ENCODE measurements at regions not wholly inside any gene's neighbourhood (a gene's known extent, or its start where the extent isn't known, plus 50 kb on each side); places are given as distances from the start of the nearest gene placed in this dataset.
A peak's percentile ranks its signal among the peaks of the same experiment; 100 is the strongest.
"Not testable (repeated sequence)": the region's sequence is repeated elsewhere in the genome, so short reads cannot be mapped to it uniquely, and the experiment has no call there.

DNA sequence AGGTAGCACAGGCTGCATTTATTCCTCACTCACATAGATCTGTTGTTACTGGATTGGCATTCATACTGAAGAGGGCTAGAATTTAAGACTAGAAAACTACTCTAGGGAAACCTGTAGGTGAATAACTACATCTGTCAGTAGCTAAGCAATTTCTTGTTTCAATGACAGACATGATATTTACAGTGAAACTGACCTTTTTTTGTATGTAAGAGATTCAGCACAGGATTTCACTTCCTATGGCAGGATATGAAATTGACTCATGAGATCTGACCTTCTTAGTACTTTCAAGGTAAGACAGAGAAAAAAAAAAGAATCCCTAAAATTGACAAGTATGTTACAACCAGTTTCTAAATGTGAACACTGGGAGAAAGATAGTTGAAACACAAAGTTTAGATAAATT is 189.8 kb upstream of the SLC16A7 start:
- DNase-seq (ENCODE audit: low read depth, low spot score), result no peak

DNA sequence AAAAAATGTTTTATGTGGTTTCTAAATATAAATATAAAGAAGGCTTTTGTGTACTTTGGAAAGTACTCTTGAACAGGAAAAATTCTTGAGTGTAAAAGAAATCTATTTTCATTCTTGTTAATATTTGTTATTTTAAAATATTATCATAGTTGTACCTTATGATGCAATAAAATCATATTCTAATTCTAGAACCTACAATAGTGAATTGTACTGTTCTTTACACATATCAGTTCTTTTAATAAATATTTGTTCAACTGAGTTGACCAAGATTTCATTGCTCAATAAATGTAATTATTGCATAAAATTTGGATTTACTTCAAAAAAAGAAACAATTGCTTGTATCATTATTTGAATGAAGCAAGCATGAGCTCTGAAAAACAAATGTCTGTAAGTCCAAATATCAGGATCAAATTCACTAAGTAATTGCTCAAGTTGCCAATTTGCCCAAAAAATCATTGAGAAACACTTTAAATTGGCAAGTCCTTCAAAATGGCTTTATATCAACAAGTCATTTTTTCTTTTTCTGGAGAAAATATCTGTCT is 191.6 kb upstream of the SLC16A7 start:
- no peak for DNase-seq (ENCODE audit: low read depth, low spot score)

DNA sequence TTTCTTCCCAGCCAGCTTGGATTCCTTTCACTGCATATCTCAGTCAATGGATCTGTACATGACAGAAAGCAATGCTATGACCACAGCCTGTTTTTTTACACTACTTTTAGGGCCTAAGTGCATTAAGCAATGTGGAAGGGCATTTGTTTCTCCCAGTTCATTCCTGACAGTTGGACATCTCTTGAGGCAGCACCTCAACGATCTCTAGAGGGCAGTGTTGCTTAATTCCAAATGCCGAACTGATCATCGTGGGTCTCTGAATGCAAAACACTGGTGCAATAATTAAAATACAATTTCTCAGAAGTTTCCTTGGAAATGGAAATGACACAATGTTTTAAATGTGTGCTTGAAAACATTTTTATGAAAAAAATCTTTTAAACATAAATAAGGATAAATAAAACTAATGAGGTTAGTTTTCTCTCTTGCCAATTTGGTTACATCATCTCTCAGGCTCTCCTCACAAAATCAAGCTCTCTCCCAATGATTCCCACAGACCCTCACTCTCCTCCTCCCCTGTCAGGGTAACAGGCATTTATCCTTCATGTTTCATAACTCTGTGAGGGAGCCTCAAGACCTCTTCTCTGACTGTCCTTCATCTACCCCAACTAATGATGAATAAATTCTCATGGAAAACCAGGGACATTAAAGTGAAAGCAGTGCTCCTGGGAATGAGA is 192.4 kb upstream of the SLC16A7 start:
- DNase-seq (ENCODE audit: low read depth, low spot score), result peak; percentile 47

DNA sequence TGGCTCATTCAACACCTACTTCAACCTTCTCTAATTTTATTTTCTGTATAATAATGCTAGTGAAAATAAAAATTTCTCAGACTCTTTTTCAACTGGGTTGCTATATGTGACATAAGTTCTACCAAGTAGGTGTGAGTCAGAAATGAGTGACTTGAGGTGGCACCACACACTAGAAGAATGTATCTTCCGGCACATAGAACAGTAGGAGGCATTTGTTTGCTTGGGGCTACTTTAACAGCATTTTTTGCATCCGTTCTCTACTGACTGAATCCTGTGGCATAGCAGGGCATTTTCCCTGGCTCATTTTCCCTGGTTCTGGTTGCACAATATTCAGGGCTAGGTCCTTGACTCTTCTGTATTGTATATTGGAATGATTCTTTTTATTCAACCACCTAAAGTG is 194.0 kb upstream of the SLC16A7 start:
- DNase-seq (ENCODE audit: low read depth, low spot score), result no peak

- no peak for DNase-seq (ENCODE audit: low read depth, low spot score)
Observed at GRCh38 chr12:59398164-59398563, 197.7 kb upstream of the SLC16A7 start.

- DNase-seq (ENCODE audit: low read depth, low spot score), result no peak
Observed at GRCh38 chr12:59396919-59397318, 198.9 kb upstream of the SLC16A7 start.

DNA sequence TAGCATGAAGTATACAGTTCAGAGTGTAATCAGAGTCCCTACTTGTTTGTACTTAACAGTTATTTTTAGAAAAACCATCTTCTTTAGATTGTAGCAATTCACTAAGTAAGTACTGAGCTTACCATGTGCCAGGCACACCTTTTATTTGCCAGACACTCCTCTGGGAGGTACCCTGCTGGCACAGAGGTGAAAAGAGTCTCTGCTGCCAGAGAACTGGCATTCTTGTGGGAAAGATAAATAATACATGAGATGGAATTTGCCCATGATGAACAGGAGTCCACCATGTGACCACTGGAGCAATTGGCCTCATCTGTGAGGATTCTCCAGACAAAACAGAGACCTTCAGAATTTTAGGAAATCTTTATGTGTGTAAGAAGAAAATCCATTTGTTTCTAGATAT is 199.3 kb upstream of the SLC16A7 start:
- no peak for DNase-seq (ENCODE audit: low read depth, low spot score)

- not testable (repeated sequence) for DNase-seq (ENCODE audit: low read depth, low spot score)
Observed at GRCh38 chr12:59395310-59395709, 200.5 kb upstream of the SLC16A7 start.

DNA sequence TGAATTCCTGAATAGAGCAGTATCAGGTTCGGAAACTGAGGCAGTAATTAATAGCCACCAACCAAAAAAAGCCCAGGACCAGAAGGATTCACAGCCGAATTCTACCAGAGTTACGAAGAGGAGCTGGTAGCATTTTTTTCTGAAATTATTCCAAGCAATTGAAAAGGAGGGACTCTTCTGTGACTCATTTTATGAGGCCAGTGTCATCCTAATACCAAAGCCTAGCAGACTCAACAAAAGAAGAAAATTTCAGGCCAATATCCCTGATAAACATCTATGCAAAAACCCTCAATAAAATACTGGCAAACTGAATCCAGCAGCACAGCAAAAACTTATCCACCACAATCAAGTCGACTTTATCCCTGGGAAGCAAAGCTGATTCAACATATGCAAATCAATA is 202.3 kb upstream of the SLC16A7 start:
- no peak for DNase-seq (ENCODE audit: low read depth, low spot score)

DNA sequence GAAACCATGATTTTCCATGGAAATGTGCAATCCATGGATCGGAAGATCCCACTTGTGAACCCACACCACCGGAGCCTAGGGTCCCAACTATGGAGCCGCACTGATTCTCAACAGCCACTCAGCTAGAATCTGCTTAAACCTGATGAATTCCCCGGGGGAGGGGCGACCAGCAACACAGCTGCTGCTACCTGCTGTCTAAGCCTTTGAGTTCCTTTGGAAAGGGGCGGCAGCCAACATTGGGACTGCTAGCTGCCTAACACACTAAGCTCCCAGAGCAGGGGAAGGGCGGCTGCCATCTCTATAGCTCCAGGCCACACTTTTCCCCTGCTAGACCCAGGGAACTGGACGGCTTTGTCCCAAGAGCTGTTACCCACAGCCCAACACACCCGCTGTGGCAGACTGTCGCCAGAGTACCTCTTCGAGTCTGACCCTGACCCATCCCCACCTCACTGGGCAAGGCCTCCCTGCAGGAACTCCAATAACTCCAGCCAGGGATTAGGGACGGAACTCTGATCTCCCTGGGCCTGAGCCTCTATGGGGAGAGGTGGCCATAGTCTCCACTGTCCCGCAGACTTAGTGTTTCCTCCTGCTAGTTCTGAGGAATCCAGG is 205.8 kb upstream of the SLC16A7 start:
- no peak for DNase-seq (ENCODE audit: low read depth, low spot score)

DNA sequence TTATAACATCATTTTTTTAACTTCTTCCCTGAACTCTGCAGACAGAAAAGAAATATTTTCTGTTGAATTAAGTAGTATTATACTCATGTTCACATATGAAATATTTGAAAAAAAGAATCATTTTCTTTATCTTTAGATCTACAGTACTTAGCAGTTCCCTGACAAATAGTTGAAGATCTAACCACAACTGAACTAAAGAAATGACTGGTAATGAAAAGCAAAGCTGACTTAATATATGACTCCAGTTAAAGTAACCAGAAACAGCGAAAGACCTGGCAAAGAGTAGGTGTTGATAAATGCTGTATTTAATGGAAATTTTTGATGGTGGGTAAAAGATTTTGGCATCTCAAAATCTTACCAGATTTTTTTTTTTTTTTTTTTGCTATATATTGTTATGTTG is 207.1 kb upstream of the SLC16A7 start:
- DNase-seq (ENCODE audit: low read depth, low spot score), result no peak

DNA sequence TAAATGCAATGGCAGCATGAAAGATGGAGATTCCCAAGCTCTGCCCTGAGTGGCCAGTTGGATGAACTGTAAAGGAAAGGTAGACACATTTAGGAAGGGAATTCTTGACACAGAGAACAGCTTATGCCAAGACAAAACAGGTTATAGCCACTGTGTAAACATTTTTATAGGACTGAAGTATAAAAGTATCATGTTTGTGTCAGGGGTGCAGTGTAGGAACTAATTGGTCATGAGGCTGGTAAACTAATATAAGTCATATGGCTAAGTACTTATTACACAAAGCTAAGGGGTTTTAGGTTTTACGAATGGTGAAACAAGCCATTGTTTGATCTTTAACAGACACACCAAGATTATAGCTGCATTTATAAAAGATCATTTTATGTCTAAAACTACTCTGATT is 207.7 kb upstream of the SLC16A7 start:
- no peak for DNase-seq (ENCODE audit: low read depth, low spot score)

DNA sequence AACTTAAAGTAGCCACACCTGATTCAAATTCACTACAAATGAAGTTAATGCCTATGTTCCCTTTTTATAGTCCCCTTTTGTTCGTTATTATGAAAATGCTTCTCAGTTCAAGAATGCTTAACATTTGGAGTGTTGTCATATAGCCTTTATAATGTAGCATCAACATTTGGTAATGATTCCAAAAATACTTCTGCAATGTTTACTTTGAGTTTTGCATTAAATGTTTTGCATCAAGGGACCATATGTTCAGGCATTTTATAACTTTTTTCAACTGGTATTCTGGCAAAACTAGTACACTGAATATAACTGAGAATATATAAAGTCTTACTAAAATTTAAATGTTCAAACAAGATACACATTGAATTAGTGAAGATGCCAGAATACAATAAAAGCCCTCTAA is 209.6 kb upstream of the SLC16A7 start:
- DNase-seq (ENCODE audit: low read depth, low spot score), result no peak

DNA sequence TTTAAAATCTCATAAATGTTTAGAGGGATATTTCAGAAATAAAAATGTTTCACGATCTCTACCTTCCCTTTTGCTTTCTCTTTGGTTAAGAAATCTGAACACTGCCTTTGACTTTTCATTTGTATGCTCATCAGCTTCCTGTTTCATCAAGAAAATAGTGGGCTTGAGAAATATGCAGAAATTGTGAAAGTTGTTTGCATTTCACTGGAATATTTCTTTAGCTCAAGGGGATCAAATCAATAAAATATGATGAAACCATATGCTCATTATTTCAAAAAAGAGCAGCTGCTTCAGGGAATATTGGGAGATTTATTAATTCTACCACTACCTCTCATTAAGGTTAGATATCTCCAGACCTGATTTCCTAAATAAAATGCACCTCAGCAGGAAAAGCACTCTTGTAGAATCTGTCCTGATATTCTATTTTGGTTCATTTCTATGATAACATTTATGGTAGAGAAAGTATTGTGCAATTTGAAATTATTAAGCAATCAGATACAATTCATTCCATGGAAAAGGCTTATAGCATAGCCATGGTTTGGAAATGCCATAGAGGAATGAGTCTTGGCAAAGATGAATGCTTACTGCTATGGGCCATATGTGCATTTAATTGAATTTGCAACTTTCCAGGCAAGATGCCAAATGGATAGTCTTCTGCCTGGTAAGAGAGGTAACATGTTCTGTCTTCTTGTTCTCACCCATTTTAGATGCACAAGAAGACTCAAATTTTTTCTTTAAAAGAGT is 212.6 kb upstream of the SLC16A7 start:
- DNase-seq (ENCODE audit: low read depth, low spot score), result no peak

- DNase-seq (ENCODE audit: low read depth, low spot score), result no peak
Observed at GRCh38 chr12:59382282-59383078, 213.3 kb upstream of the SLC16A7 start.

- no peak for DNase-seq (ENCODE audit: low read depth, low spot score)
Observed at GRCh38 chr12:59381106-59381505, 214.7 kb upstream of the SLC16A7 start.

DNA sequence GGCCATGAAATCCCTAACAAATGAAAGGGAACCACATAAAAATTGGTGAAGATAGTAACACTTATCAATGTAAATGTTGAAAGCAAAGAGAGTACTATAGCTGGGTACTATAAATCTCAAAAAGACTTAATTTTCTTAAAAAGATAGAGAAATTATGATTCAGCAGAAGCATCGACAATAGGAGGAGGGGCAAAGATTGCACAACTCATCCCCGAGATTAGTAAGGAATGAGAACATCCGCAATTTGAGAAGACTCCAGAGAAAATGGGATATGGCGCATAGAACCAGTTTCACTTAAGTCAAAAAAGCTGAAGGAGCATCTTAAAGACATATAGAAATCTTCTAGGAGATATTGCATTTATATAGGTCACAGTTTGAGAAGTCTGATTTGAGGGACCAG is 220.2 kb upstream of the SLC16A7 start:
- no peak for DNase-seq (ENCODE audit: low read depth, low spot score)

- DNase-seq (ENCODE audit: low read depth, low spot score), result no peak
Observed at GRCh38 chr12:59374783-59375182, 221.0 kb upstream of the SLC16A7 start.

DNA sequence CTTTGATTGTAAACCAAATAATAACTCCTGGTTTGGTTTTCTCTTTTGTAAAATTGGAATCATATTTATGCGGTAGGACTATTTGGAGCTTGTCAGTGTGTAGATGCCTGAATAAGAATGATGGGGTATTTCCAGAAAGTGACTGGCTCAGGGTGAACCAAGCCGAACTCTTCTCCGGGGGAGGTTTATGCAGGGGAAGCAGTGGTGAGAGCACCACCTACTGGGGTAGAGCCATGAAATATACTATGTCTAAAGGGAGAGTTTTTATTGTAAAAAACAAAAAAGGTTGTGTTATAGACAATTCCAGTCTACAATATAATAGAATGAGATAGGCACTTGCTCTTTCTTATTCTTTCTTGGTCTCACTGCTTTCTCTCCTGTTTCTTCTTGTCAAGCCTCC is 222.9 kb upstream of the SLC16A7 start:
- DNase-seq (ENCODE audit: low read depth, low spot score), result no peak

GRCh38 chr12:59370933-59371332 is 224.9 kb upstream of the SLC16A7 start:
- no peak for DNase-seq (ENCODE audit: low read depth, low spot score)

GRCh38 chr12:59365133-59365532 is 230.7 kb upstream of the SLC16A7 start:
- DNase-seq (ENCODE audit: low read depth, low spot score), result no peak

GRCh38 chr12:59357811-59358210 is 238.0 kb upstream of the SLC16A7 start:
- DNase-seq (ENCODE audit: low read depth, low spot score), result no peak

All from smooth muscle cell of the brain vasculature (primary cell).